H1 (cell line): ENCODE measurements at regions not wholly inside any gene's neighbourhood (a gene's known extent, or its start where the extent isn't known, plus 50 kb on each side); places are given as distances from the start of the nearest gene placed in this dataset.

ENCODE experiments used
- CTCF ChIA-PET: fragments of 300-600 bp; sonication (Branson Sonifier 250); formaldehyde crosslinking; loops from one replicate; lab custom pipeline; 2021; ENCODE audit not compliant: partially characterized antibody; lab: Charles Lee
- POLR2A ChIA-PET: fragments of 300-600 bp; sonication (Branson Sonifier 250); formaldehyde crosslinking; loops from one replicate; lab custom pipeline; 2021; ENCODE audit warnings: inconsistent platforms; ENCODE audit not compliant: partially characterized antibody; lab: Charles Lee
- DNase-seq, 2 experiments: peaks; one replicate each; pipeline versions ENCODE4 v3.0.0 to v3.0.0-alpha.2; 2010 to 2022; ENCODE audit warnings: low spot score in 2 of 2, low read depth in 1 of 2, mixed read lengths in 1 of 2
- FAIRE-seq: peaks from 2 replicates; lab custom pipeline; 2011; peaks lifted over from hg19 to GRCh38; lab: Jason Lieb, UNC
- H2AFZ ChIP-seq: 2 replicates; pipeline ENCODE4 v1.8.1; 2012; ENCODE audit warnings: low read length, inconsistent platforms
- H2AK5ac ChIP-seq: 2 replicates; pipeline ENCODE4 v1.6.1; 2013; ENCODE audit warnings: low read depth, low read length
- H2BK120ac ChIP-seq: replicated peaks from 2 replicates; pipeline ENCODE3; 2013; ENCODE audit warnings: low read depth, low read length, inconsistent platforms
- H2BK12ac ChIP-seq: 2 replicates; pipeline ENCODE4 v1.6.1; 2013; ENCODE audit warnings: low read depth, low read length
- H2BK15ac ChIP-seq: 2 replicates; pipeline ENCODE4 v1.6.1; 2013; ENCODE audit warnings: low read length
- H2BK20ac ChIP-seq: 2 replicates; pipeline ENCODE4 v1.6.1; 2013; ENCODE audit warnings: low read length
- H2BK5ac ChIP-seq: 2 replicates; pipeline ENCODE4 v1.6.1; 2013; ENCODE audit warnings: low read depth, low read length
- H3K14ac ChIP-seq: 2 replicates; pipeline ENCODE4 v1.6.1; 2013; ENCODE audit warnings: inconsistent platforms; ENCODE audit not compliant: insufficient read length
- H3K18ac ChIP-seq: 2 replicates; pipeline ENCODE4 v1.6.1; 2013; ENCODE audit warnings: low read length; ENCODE audit errors: extremely low read depth
- H3K23ac ChIP-seq: 2 replicates; pipeline ENCODE4 v1.6.1; 2013; ENCODE audit warnings: inconsistent platforms; ENCODE audit not compliant: insufficient read length
- H3K23me2 ChIP-seq: 2 replicates; pipeline ENCODE4 v1.6.1; 2013; ENCODE audit warnings: low read depth, low read length
- H3K27ac ChIP-seq: 2 replicates; pipeline ENCODE4 v1.6.1; 2011; ENCODE audit warnings: low read depth, low read length, inconsistent platforms
- H3K27me3 ChIP-seq, 4 experiments: replicated peaks in 1 of 4; 1 replicate in 1 of 4; 2 replicates in 3 of 4; pipeline versions ENCODE4 v1.6.1 to v1.8.1; 2011 to 2013; ENCODE audit warnings: low read length in 3 of 4, mild to moderate bottlenecking in 3 of 4, inconsistent platforms in 2 of 4, mixed read lengths in 2 of 4, moderate library complexity in 1 of 4; ENCODE audit not compliant: control insufficient read depth in 3 of 4, insufficient read depth in 3 of 4; ENCODE audit errors: extremely low read depth in 1 of 4
- H3K36me3 ChIP-seq, 4 experiments: 2 replicates each; pipeline versions ENCODE4 v1.6.1 to v1.8.1; 2011 to 2013; ENCODE audit warnings: mild to moderate bottlenecking in 4 of 4, low read length in 3 of 4, moderate library complexity in 2 of 4, control low read depth in 1 of 4, inconsistent platforms in 1 of 4; ENCODE audit not compliant: insufficient read depth in 4 of 4, control insufficient read depth in 2 of 4
- H3K4ac ChIP-seq: replicated peaks from 2 replicates; pipeline ENCODE3; 2013; ENCODE audit warnings: low read length, low read depth, mixed read lengths, inconsistent platforms; ENCODE audit not compliant: insufficient read length
- H3K4me1 ChIP-seq, 4 experiments: replicated peaks in 1 of 4; 1 replicate in 1 of 4; 2 replicates in 3 of 4; pipeline versions ENCODE4 v1.6.1 to v1.8.1; 2011 to 2013; ENCODE audit warnings: low read length in 3 of 4, inconsistent platforms in 2 of 4, mixed read lengths in 1 of 4; ENCODE audit not compliant: insufficient read depth in 4 of 4, control insufficient read depth in 3 of 4
- H3K4me2 ChIP-seq, 2 experiments: 2 replicates each; pipeline versions ENCODE4 v1.6.1 to v1.8.1; 2011 to 2013; ENCODE audit warnings: low read depth in 2 of 2, low read length in 2 of 2, control low read depth in 1 of 2, inconsistent platforms in 1 of 2, mild to moderate bottlenecking in 1 of 2; ENCODE audit not compliant: insufficient read depth in 1 of 2
- H3K4me3 ChIP-seq, 4 experiments: fragments of 200-600, 300-600 bp in 1 of 4; sonication (generic), shearing (Covaris generic), sonication (Bioruptor Twin) in 1 of 4; 2 replicates each; pipeline versions ENCODE4 v1.5.1 to v1.8.1; 2011 to 2016; ENCODE audit warnings: low read length in 4 of 4, low read depth in 3 of 4, control low read depth in 2 of 4, inconsistent platforms in 2 of 4, mild to moderate bottlenecking in 2 of 4, mixed read lengths in 1 of 4, moderate library complexity in 1 of 4; ENCODE audit not compliant: insufficient read depth in 2 of 4; ENCODE audit errors: extremely low read depth in 1 of 4
- H3K56ac ChIP-seq: replicated peaks from 2 replicates; pipeline ENCODE3; 2013; ENCODE audit warnings: low read depth, mild to moderate bottlenecking, mixed read lengths, low read length, inconsistent platforms; ENCODE audit not compliant: insufficient read length
- H3K79me1 ChIP-seq: 2 replicates; pipeline ENCODE4 v1.6.1; 2013; ENCODE audit warnings: low read depth, low read length, control low read depth
- H3K79me2 ChIP-seq, 2 experiments: 2 replicates each; pipeline versions ENCODE4 v1.6.1 to v1.8.1; 2012 to 2013; ENCODE audit warnings: low read length in 2 of 2, mild to moderate bottlenecking in 2 of 2, inconsistent platforms in 1 of 2; ENCODE audit not compliant: insufficient read depth in 2 of 2, control insufficient read depth in 1 of 2
- H3K9ac ChIP-seq, 4 experiments: replicated peaks in 1 of 4; 1 replicate in 1 of 4; 2 replicates in 3 of 4; pipeline versions ENCODE4 v1.6.1 to v1.8.1; 2011 to 2013; ENCODE audit warnings: low read depth in 3 of 4, low read length in 3 of 4, control low read depth in 2 of 4, mild to moderate bottlenecking in 2 of 4, moderate library complexity in 2 of 4, inconsistent platforms in 1 of 4; ENCODE audit errors: extremely low read depth in 1 of 4
- H3K9me3 ChIP-seq, 2 experiments: 2 replicates each; pipeline versions ENCODE4 v1.6.1 to v1.8.1; 2012 to 2013; ENCODE audit warnings: mild to moderate bottlenecking in 2 of 2, moderate library complexity in 2 of 2, control low read depth in 1 of 2, inconsistent platforms in 1 of 2, low read depth in 1 of 2, low read length in 1 of 2, mixed read lengths in 1 of 2; ENCODE audit not compliant: insufficient read depth in 2 of 2
- H4K20me1 ChIP-seq, 2 experiments: replicated peaks in 1 of 2; 2 replicates each; pipeline versions ENCODE3 to v1.8.1; 2011 to 2013; ENCODE audit warnings: inconsistent platforms in 2 of 2, low read length in 2 of 2, mild to moderate bottlenecking in 1 of 2; ENCODE audit not compliant: insufficient read depth in 2 of 2, control insufficient read depth in 1 of 2
- H4K5ac ChIP-seq: 2 replicates; pipeline ENCODE4 v1.6.1; 2013; ENCODE audit warnings: low read length, low read depth, mixed read lengths, inconsistent platforms; ENCODE audit not compliant: insufficient read length
- H4K8ac ChIP-seq: 2 replicates; pipeline ENCODE4 v1.8.0; 2013; ENCODE audit warnings: mild to moderate bottlenecking, moderate library complexity, low read length, inconsistent platforms; ENCODE audit not compliant: insufficient read depth; ENCODE audit errors: extremely low read depth
- H4K91ac ChIP-seq: replicated peaks from 2 replicates; pipeline ENCODE3; 2013; ENCODE audit warnings: low read length, mixed read lengths, inconsistent platforms; ENCODE audit not compliant: insufficient read length
- CBX5 ChIP-seq: fragments of 300-800, 300-1000 bp; sonication (generic); IDR thresholded peaks from 2 replicates; pipeline ENCODE4 v1.7.1; 2016; ENCODE audit warnings: antibody characterized with exemption, low read length, low read depth
- CHD1 ChIP-seq: IDR thresholded peaks from 2 replicates; pipeline ENCODE4 v1.6.1; 2012; ENCODE audit warnings: low read depth, low read length, improper control_type of control experiment
- KDM1A ChIP-seq: fragments of 200-600, 300-600 bp; sonication (generic); IDR thresholded peaks from 2 replicates; pipeline ENCODE4 v1.7.1; 2016; ENCODE audit warnings: mild to moderate bottlenecking, low read length, borderline replicate concordance
- POU5F1 ChIP-seq: IDR thresholded peaks from 2 replicates; pipeline ENCODE4 v1.6.1; 2011; ENCODE audit warnings: low read depth, mild to moderate bottlenecking, low read length, moderate library complexity
- SAP30 ChIP-seq: fragments of 300-600 bp; sonication (generic); IDR thresholded peaks from 2 replicates; pipeline ENCODE4 v1.7.1; 2012; ENCODE audit warnings: low read length, moderate library complexity, mild to moderate bottlenecking, inconsistent platforms; ENCODE audit not compliant: insufficient read depth, insufficient replicate concordance
- SIN3A ChIP-seq, 2 experiments: IDR thresholded peaks in 1 of 2; conservative IDR thresholded peaks in 1 of 2; 2 replicates each; pipeline ENCODE4 v1.6.1; 2011 to 2012; ENCODE audit warnings: low read length in 2 of 2, improper control_type of control experiment in 1 of 2, low read depth in 1 of 2, mild to moderate bottlenecking in 1 of 2
- SIRT6 ChIP-seq: IDR thresholded peaks from one replicate; pipeline ENCODE4 v1.7.1; 2012; ENCODE audit warnings: low read length, inconsistent platforms
- SIX5 ChIP-seq: IDR thresholded peaks from 2 replicates; pipeline ENCODE4 v1.6.1; 2011; ENCODE audit warnings: mild to moderate bottlenecking, low read depth, low read length
- TAF1 ChIP-seq: IDR thresholded peaks from 2 replicates; pipeline ENCODE4 v1.6.1; 2011; ENCODE audit warnings: mild to moderate bottlenecking, low read depth, low read length
- TBP ChIP-seq: IDR thresholded peaks from 2 replicates; pipeline ENCODE4 v1.6.1; 2011; ENCODE audit warnings: low read depth, low read length, improper control_type of control experiment
- USF2 ChIP-seq: IDR thresholded peaks from 2 replicates; pipeline ENCODE4 v1.6.1; 2011; ENCODE audit warnings: low read length, improper control_type of control experiment
- WGBS, 2 experiments: shearing (Covaris generic) in 1 of 2; methylation state at CpG; one replicate each; pipeline versions ENCODE4 v1.1.6 to v1.1.7; 2013 to 2015; ENCODE audit warnings: low lambda C conversion rate in 2 of 2, mixed read lengths in 2 of 2, inconsistent platforms in 1 of 2, low coverage in 1 of 2, missing lambda C conversion rate in 1 of 2; ENCODE audit not compliant: insufficient replicate concordance in 2 of 2, insufficient coverage in 1 of 2, insufficient read length in 1 of 2; ENCODE audit errors: extremely low coverage in 1 of 2, missing lambda C conversion rate in 1 of 2; 5-methylcytosine and 5-hydroxymethylcytosine counted together

GRCh38 chr12:14171106-14171505 lies 189.7 kb upstream of the GRIN2B start:
- Histone ChIP-seq H2BK120ac (no peak overlapping the region), H3K4me2 (no peak overlapping the region), H3K56ac (no peak overlapping the region), H3K4me3 (no peak overlapping the region), H3K79me1 (no peaks in the 10 kb centered on the region), H3K4ac (no peak overlapping the region), H2AK5ac (no peak overlapping the region), H3K9ac (no peak overlapping the region), H2BK5ac (no peak overlapping the region), H3K27ac (no peak overlapping the region), H2BK12ac (no peak overlapping the region), H3K14ac (no peak overlapping the region), H3K9me3 (no peaks in the 10 kb centered on the region), H4K91ac (no peak overlapping the region), H3K4me1 (peaks cover 0 to 4% (median 0%) of the 10 kb centered on the region in 4 experiments; a peak in 1 of 7 replicates), H3K27me3 (no peaks in the 10 kb centered on the region), H2BK15ac (no peak overlapping the region), H2BK20ac (no peak overlapping the region), H3K79me2 (no peaks in the 10 kb centered on the region), H3K23ac (no peak overlapping the region), H4K20me1 (no peaks in the 10 kb centered on the region), H2AFZ (no peak overlapping the region), H3K36me3 (no peaks in the 10 kb centered on the region), H3K23me2 (no peaks in the 10 kb centered on the region), H4K5ac (no peak overlapping the region), H4K8ac (no peak overlapping the region), H3K18ac (no peak overlapping the region)
- no peak for FAIRE-seq
- ChIA-PET CTCF (interaction anchor here (0.6 to 1.8 kb wide), 2 partner anchors 14 to 1334 kb away, joined by 3 to 7 read pairs; no protein-coding TSS in a partner anchor), POLR2A (no interaction called here)
- no peak for DNase-seq
- TF ChIP-seq POU5F1 (no peak), TBP (no peak), TAF1 (no peak), SIX5 (no peak), SIN3A (conservative IDR thresholded peaks at IDR 0.05 in 1 of 2, IDR thresholded peaks at IDR 0.05 in 1 of 2; ENCODE audit: low read depth in 1 of 2, low read length in 2 of 2) (no peak), SIRT6 (no peak), CHD1 (no peak), USF2 (no peak), SAP30 (no peak), CBX5 (no peak), KDM1A (no peak)
- WGBS, 2 experiments: 97% methylated on average over 2 of the region's 3 CpGs; no CpG with 5 or more reads in 1 of the 2 experiments
